ENCODE measurements at regions not wholly inside any gene's neighbourhood (a gene's known extent, or its start where the extent isn't known, plus 50 kb on each side); places are given as distances from the start of the nearest gene placed in this dataset.

GRCh38 chr21:16569679-16570078 is 839.9 kb downstream of the USP25 start:
- DNase-seq (ENCODE audit: extremely low read depth in 1 of 2, low read depth in 1 of 2), result no peak

GRCh38 chr21:16570171-16570570 is 840.4 kb downstream of the USP25 start:
- DNase-seq (ENCODE audit: extremely low read depth in 1 of 2, low read depth in 1 of 2), result no peak

GRCh38 chr21:16570856-16571255 is 841.1 kb downstream of the USP25 start:
- DNase-seq (ENCODE audit: extremely low read depth in 1 of 2, low read depth in 1 of 2), result no peak

GRCh38 chr21:16571594-16571993 is 841.8 kb downstream of the USP25 start:
- no peak for DNase-seq (ENCODE audit: extremely low read depth in 1 of 2, low read depth in 1 of 2)

DNA sequence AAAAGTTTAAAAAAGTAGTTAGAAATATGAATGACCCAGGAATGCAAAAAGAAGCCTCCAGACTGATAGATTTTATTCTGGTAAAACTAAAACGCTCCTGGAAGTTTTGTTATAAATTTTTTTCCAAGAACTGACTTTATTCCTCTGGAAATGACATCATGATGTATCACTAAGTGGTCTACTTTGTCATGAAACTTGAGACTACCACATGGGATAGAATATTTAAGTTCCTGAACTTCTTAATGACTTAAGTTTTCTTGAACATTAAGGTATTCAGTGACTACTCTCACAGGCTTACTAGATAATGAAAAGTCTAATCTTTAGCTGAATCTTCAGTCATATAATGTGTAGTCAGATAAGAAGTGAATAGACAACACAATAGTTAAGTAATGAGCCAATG is 842.2 kb downstream of the USP25 start:
- no peak for DNase-seq (ENCODE audit: extremely low read depth in 1 of 2, low read depth in 1 of 2)

DNA sequence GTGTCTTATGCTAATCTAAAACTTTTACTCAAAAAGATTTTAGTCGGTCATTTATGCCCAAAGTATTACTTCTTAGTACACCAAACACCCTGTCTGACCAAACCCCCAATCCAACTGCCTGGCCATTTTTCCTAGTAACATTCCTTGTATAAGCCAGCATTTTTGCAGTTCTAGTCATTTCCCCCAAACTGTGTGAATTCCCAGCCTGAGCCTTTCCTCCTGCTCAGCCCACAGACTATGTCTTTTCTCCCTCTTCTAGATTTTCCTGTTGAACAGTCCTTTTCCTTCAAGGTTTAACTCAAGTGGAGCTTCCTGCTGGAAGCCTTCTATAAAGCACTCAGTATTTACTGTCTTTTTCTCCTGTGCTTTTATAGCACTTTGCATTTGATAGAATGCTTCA is 843.8 kb downstream of the USP25 start:
- no peak for DNase-seq (ENCODE audit: extremely low read depth in 1 of 2, low read depth in 1 of 2)

- DNase-seq (ENCODE audit: extremely low read depth in 1 of 2, low read depth in 1 of 2), result no peak
Observed at GRCh38 chr21:16577975-16578374, 848.2 kb downstream of the USP25 start.

- DNase-seq (ENCODE audit: extremely low read depth in 1 of 2, low read depth in 1 of 2), result no peak
Observed at GRCh38 chr21:16578912-16579311, 849.1 kb downstream of the USP25 start.

GRCh38 chr21:16579538-16579937 is 849.8 kb downstream of the USP25 start:
- no peak for DNase-seq (ENCODE audit: extremely low read depth in 1 of 2, low read depth in 1 of 2)

GRCh38 chr21:16580661-16581060 is 850.9 kb downstream of the USP25 start:
- DNase-seq (ENCODE audit: extremely low read depth in 1 of 2, low read depth in 1 of 2), result no peak

GRCh38 chr21:16583556-16583955 is 853.8 kb downstream of the USP25 start:
- no peak for DNase-seq (ENCODE audit: extremely low read depth in 1 of 2, low read depth in 1 of 2)

GRCh38 chr21:16584756-16585155 is 855.0 kb downstream of the USP25 start:
- DNase-seq (ENCODE audit: extremely low read depth in 1 of 2, low read depth in 1 of 2), result no peak

GRCh38 chr21:16585896-16586295 is 856.1 kb downstream of the USP25 start:
- DNase-seq (ENCODE audit: extremely low read depth in 1 of 2, low read depth in 1 of 2), result no peak

GRCh38 chr21:16587141-16587581 is 857.4 kb downstream of the USP25 start:
- DNase-seq (ENCODE audit: extremely low read depth in 1 of 2, low read depth in 1 of 2), result no peak

DNA sequence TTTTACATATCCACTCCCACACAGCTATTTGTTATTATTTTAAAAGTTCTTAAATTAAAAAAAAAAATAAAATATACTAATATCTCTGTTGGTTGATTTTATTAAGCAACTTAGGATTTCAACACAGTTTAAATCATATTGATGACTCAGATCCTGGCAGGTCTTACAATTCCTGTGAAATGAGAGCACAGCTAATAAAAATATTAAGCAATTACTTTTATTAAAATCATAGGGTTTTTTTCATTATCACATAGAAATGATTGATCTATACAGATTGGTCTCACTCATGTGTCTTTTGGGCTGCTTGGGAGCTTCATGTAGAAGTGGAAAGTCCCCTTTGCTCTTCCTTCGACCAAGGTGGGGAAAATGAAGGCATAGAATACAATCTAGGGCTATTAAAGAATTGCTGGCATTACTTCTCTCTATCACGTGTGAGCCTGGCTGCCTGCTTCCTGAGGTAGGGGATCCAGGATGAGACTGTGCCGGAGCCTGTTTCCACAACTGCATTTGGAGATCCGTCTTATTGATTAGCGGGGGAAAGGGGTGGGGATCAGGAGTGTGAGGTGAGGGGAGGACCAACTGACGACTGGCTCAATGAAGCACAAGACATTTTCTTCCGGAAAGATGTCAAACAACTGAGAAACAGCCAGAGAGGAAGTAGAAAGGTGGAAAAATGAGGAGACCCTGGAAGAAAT is 858.0 kb downstream of the USP25 start:
- DNase-seq (ENCODE audit: extremely low read depth in 1 of 2, low read depth in 1 of 2), result no peak

- DNase-seq (ENCODE audit: extremely low read depth in 1 of 2, low read depth in 1 of 2), result no peak
Observed at GRCh38 chr21:16588433-16588860, 858.7 kb downstream of the USP25 start.

DNA sequence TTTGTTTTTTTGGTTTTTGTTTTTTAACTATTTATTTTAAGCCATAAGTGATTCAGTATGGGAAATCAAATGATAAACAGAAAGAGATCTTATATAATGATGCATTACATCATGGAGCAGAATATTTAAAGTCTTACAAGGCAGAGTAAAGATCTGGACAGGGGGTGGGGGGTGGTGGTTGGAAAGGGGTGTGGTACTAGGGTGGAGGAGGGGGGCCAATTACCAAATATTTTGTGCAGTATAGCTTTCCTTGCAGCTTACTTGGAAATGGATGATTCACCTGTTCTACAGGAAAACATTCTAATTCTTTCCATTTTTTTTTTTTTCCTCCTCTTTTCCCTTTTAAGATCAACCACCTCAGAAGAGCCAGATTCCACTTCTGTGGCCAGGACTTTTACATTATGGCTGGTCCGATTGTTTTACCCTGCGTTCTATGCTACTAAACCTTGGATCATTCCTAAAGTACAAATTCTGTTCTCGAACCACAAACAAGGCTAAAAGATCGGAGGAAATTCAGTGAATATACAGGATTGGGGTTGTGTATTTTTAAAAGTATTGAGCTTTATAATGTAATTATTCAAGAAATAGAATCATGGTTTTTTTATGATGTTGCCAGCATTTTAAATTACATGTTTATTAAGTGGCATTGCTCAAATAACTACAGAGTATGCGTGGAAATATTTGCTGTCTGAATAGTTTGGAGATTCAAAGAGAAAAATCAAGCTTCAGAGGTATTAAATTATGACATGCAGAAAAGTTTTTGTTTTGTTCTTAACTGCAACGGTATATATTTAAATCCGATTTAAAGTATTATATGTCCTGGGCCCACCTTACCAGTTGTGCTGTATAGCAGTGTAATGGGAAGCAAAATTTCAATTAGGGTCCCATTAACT is 859.5 kb downstream of the USP25 start:
- DNase-seq (ENCODE audit: extremely low read depth in 1 of 2, low read depth in 1 of 2), result no peak

DNA sequence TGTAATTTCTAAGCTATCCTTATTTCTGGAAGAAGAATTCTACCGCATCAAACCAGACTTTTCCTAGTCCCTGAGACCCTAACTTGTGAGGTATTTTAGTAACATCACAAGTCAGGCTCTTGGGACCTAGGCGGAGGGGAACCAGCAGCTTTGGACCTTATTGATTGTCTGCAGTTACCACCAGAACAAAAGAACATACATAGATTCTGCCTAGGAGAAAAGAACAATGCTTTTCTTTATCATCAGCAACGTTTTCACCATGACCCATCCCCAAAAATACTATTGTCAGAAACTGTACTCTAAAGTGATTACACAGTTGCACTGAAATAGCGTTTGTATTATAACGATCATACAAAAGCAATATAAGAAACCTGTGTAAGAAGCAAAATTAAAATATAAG is 860.4 kb downstream of the USP25 start:
- no peak for DNase-seq (ENCODE audit: extremely low read depth in 1 of 2, low read depth in 1 of 2)

GRCh38 chr21:16590641-16591292 is 861.0 kb downstream of the USP25 start:
- DNase-seq (ENCODE audit: extremely low read depth in 1 of 2, low read depth in 1 of 2), result no peak

DNA sequence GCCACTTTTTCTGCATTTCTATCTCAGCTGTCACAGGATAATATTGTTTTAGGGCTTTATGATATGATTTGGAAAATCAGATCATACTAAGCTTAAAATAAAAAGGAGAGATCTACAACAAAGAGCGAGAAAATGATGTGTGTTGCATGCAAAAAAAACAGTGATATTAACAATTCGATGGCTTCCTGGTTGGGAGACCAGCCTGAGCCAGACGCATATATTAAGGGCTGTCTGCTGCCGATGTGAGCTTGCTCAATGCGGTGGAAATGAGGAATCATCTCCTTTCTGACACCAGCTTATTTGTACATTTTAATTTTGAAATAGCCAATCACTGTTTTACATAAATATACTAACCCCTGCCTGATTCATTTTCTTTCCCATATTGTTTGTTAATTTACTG is 862.6 kb downstream of the USP25 start:
- DNase-seq (ENCODE audit: extremely low read depth in 1 of 2, low read depth in 1 of 2), result no peak

DNA sequence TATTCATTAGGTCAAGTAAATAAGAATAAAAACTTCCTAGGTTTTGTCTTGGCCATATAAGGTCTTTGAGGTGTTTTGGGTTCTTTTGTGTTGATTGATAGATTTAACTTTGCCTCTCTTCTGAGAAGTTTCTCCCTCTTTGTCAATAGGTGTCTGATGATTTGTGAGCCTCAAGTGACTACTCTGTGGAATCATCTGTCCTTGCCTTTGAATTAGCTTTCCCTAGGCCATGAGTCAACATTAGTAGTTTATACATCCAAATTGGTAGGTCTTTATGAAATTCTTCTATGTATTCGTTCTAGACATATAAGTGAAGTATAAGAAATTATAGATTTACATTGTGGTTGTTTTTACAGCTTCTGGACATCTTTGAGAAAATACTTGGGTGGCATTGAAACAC is 864.4 kb downstream of the USP25 start:
- no peak for DNase-seq (ENCODE audit: extremely low read depth in 1 of 2, low read depth in 1 of 2)

DNA sequence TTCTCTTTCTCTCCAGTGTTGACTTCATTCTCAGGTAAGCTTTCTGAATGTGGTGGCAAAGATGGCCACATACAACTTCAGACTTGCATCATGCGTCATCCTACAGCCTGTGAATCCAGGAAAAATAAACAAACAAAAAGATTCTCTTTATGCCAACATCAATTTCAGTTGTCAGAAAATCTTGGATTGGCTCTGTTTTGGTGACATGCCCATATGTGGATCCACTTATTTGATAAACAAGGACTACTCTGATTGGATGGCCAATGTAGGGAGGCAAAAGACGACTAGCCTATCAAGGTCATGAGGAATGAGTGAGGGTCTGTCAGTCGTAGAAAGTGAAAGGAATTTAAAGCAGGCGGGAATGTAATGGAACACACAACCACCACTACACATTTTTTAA is 866.6 kb downstream of the USP25 start:
- no peak for DNase-seq (ENCODE audit: extremely low read depth in 1 of 2, low read depth in 1 of 2)

Measured in activated CD8-positive, alpha-beta memory T cell treated with anti-CD3 and anti-CD28 coated beads for 1 hour (primary cell).